ENCODE measurements at regions not wholly inside any gene's neighbourhood (a gene's known extent, or its start where the extent isn't known, plus 50 kb on each side); places are given as distances from the start of the nearest gene placed in this dataset.

DNA sequence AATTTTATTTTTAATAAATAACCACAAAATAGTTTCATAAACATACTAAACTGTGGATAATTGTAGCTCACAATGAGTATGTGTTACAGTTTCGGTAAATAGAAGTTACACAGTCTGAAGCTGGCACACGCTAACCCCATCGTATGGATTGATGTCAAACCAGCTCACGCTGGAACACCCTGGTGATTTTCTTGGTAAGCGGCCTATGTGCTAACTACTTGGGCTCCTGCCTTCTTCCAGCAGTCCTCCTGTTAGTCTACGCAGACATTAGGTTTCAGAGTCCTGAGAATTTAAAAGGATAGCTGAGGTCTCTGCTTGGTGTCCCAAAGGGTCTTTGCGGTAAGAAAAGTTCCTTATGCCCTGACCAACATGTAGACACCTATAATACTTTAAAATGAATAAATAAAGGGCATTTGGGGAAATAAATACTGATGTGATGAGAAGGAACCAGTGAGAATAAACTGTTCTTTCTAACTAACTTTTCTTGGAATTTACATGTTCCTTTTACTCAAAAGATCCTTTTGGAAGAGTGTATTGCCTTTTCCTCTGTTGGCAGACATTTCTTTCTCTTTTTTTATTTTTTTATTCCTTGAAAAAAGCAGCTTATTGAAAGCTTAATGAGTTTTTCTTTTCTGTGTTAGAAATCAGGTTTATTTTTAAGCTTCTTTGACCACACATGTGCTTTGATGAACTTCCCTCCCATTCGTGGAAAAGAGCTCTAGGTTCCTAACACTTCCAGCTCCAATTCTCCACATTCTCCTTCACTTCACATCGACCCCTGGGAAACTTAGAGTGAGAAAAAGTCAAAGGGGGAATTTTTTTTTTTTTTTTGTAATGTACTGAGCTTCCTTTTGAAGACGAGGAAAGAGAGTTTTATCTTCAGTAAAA is 322.2 kb downstream of the IRS1 start:
- H3K36me3 Mint-ChIP-seq (ENCODE audit: unreplicated experiment) = no peaks in the 10 kb centered on the region
- peak overlapping the region; percentile 81 for H3K27ac Mint-ChIP-seq (ENCODE audit: unreplicated experiment)
- DNase-seq (ENCODE audit: extremely low spot score, unreplicated experiment) = no peak
- H3K9me3 Mint-ChIP-seq (ENCODE audit: unreplicated experiment) = peaks cover 21% of the 10 kb centered on the region
- TF ChIP-seq, protein P1, sequence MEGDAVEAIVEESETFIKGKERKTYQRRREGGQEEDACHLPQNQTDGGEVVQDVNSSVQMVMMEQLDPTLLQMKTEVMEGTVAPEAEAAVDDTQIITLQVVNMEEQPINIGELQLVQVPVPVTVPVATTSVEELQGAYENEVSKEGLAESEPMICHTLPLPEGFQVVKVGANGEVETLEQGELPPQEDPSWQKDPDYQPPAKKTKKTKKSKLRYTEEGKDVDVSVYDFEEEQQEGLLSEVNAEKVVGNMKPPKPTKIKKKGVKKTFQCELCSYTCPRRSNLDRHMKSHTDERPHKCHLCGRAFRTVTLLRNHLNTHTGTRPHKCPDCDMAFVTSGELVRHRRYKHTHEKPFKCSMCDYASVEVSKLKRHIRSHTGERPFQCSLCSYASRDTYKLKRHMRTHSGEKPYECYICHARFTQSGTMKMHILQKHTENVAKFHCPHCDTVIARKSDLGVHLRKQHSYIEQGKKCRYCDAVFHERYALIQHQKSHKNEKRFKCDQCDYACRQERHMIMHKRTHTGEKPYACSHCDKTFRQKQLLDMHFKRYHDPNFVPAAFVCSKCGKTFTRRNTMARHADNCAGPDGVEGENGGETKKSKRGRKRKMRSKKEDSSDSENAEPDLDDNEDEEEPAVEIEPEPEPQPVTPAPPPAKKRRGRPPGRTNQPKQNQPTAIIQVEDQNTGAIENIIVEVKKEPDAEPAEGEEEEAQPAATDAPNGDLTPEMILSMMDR (IDR thresholded peaks at IDR 0.05) = no peak
- peaks cover 39% of the 10 kb centered on the region for H3K4me1 Mint-ChIP-seq (ENCODE audit: unreplicated experiment)
- no peaks in the 10 kb centered on the region for H3K27me3 Mint-ChIP-seq (ENCODE audit: unreplicated experiment)
- no peak overlapping the region for H3K4me3 Mint-ChIP-seq (ENCODE audit: unreplicated experiment)

DNA sequence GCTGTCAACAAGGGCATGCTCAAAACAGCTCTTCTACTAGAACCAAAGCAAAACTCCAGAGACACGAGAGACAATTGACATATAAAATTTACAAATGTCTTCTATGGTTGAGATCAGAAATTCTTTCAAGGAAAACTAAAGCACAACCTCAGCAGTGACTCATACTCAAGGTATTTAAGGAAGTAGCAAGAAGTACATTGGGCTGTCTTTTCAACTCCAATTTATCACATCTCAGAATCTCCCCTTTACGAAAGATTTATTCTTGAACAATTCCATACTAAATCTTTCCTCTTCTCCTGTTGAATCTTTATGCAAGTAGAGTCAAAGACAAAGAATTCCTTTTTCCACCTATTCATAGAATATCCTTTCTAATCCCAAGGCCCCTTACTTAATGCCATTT is 324.0 kb downstream of the IRS1 start:
- TF ChIP-seq, protein P1 (IDR thresholded peaks at IDR 0.05) = no peak
- Mint-ChIP-seq H3K36me3 (ENCODE audit: unreplicated experiment) (no peaks in the 10 kb centered on the region), H3K9me3 (ENCODE audit: unreplicated experiment) (peaks cover 21% of the 10 kb centered on the region), H3K4me3 (ENCODE audit: unreplicated experiment) (no peak overlapping the region), H3K27ac (ENCODE audit: unreplicated experiment) (peak overlapping the region; percentile 67), H3K27me3 (ENCODE audit: unreplicated experiment) (no peaks in the 10 kb centered on the region), H3K4me1 (ENCODE audit: unreplicated experiment) (peaks cover 39% of the 10 kb centered on the region)
- DNase-seq (ENCODE audit: extremely low spot score, unreplicated experiment) = no peak

GRCh38 chr2:226474131-226474530 is 325.5 kb downstream of the IRS1 start:
- TF ChIP-seq, protein P1 (IDR thresholded peaks at IDR 0.05) = no peak
- no peak overlapping the region for H3K27ac Mint-ChIP-seq (ENCODE audit: unreplicated experiment)
- DNase-seq (ENCODE audit: extremely low spot score, unreplicated experiment) = no peak
- H3K36me3 Mint-ChIP-seq (ENCODE audit: unreplicated experiment) = no peaks in the 10 kb centered on the region
- peaks cover 21% of the 10 kb centered on the region for H3K9me3 Mint-ChIP-seq (ENCODE audit: unreplicated experiment)
- H3K27me3 Mint-ChIP-seq (ENCODE audit: unreplicated experiment) = no peaks in the 10 kb centered on the region
- no peak overlapping the region for H3K4me3 Mint-ChIP-seq (ENCODE audit: unreplicated experiment)
- peaks cover 39% of the 10 kb centered on the region for H3K4me1 Mint-ChIP-seq (ENCODE audit: unreplicated experiment)

GRCh38 chr2:226471987-226472470 is 327.6 kb downstream of the IRS1 start:
- H3K36me3 Mint-ChIP-seq (ENCODE audit: unreplicated experiment) = no peaks in the 10 kb centered on the region
- peaks cover 21% of the 10 kb centered on the region for H3K9me3 Mint-ChIP-seq (ENCODE audit: unreplicated experiment)
- TF ChIP-seq, protein P1 (IDR thresholded peaks at IDR 0.05) = no peak
- no peak for DNase-seq (ENCODE audit: extremely low spot score, unreplicated experiment)
- H3K4me1 Mint-ChIP-seq (ENCODE audit: unreplicated experiment) = peaks cover 20% of the 10 kb centered on the region
- no peak overlapping the region for H3K4me3 Mint-ChIP-seq (ENCODE audit: unreplicated experiment)
- no peak overlapping the region for H3K27ac Mint-ChIP-seq (ENCODE audit: unreplicated experiment)
- H3K27me3 Mint-ChIP-seq (ENCODE audit: unreplicated experiment) = no peaks in the 10 kb centered on the region

- TF ChIP-seq, protein P1 (IDR thresholded peaks at IDR 0.05) = no peak
- Mint-ChIP-seq H3K27ac (ENCODE audit: unreplicated experiment) (no peak overlapping the region), H3K4me3 (ENCODE audit: unreplicated experiment) (no peak overlapping the region), H3K36me3 (ENCODE audit: unreplicated experiment) (peaks cover 1% of the 10 kb centered on the region), H3K27me3 (ENCODE audit: unreplicated experiment) (no peaks in the 10 kb centered on the region), H3K4me1 (ENCODE audit: unreplicated experiment) (no peaks in the 10 kb centered on the region), H3K9me3 (ENCODE audit: unreplicated experiment) (peaks cover 3% of the 10 kb centered on the region)
- no peak for DNase-seq (ENCODE audit: extremely low spot score, unreplicated experiment)
These were observed 332.0 kb downstream of the IRS1 start for GRCh38 chr2:226467633-226468032.

Measured in osteocyte (in vitro differentiated cells).